ENCODE measurements at regions not wholly inside any gene's neighbourhood (a gene's known extent, or its start where the extent isn't known, plus 50 kb on each side); places are given as distances from the start of the nearest gene placed in this dataset.

DNA sequence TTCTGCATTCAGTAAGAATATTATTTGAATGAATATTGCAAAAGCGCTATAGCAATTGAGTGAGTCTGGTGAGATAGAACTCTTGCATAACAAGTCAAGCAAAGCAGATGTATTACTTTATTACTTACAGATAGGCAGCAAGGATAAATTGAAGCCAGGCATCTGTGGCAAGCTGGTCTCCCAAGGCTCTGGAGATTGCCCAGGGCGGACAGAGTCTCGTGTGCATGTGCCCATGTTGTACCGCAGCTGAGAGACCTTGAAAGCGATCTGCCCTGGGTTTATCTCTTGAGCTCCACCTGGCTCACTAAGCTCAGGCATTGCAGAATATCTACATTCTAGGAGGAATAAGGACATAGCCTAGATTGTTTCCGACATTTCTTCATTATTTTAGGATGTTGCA lies 591.6 kb downstream of the ISL1 start:
- Histone ChIP-seq H3K36me3 (ENCODE audit: low read depth) (no peaks in the 10 kb centered on the region), H3K27ac (no peak overlapping the region), H3K27me3 (ENCODE audit: insufficient read depth, low read depth) (no peaks in the 10 kb centered on the region), H2AFZ (no peak overlapping the region), H4K20me1 (ENCODE audit: insufficient read depth) (no peaks in the 10 kb centered on the region), H3K9me3 (ENCODE audit: insufficient read depth, low read depth) (no peaks in the 10 kb centered on the region), H3K79me2 (ENCODE audit: low read depth) (no peaks in the 10 kb centered on the region), H3K4me3 (no peak overlapping the region), H3K4me2 (no peak overlapping the region), H3K4me1 (replicated peaks; ENCODE audit: insufficient read depth) (no peaks in the 10 kb centered on the region), H3K9me2 (ENCODE audit: insufficient read depth) (no peaks in the 10 kb centered on the region; the same call in 1 of the 2 replicates), H3F3A (ENCODE audit: insufficient read depth, low read depth) (no peaks in the 10 kb centered on the region)
- no TSS peak for BruUV-seq (replicated peaks)
- intact Hi-C loops (cut with micrococcal nuclease; ENCODE audit: unreplicated experiment): no loop called here
- TF ChIP-seq, protein P1, sequence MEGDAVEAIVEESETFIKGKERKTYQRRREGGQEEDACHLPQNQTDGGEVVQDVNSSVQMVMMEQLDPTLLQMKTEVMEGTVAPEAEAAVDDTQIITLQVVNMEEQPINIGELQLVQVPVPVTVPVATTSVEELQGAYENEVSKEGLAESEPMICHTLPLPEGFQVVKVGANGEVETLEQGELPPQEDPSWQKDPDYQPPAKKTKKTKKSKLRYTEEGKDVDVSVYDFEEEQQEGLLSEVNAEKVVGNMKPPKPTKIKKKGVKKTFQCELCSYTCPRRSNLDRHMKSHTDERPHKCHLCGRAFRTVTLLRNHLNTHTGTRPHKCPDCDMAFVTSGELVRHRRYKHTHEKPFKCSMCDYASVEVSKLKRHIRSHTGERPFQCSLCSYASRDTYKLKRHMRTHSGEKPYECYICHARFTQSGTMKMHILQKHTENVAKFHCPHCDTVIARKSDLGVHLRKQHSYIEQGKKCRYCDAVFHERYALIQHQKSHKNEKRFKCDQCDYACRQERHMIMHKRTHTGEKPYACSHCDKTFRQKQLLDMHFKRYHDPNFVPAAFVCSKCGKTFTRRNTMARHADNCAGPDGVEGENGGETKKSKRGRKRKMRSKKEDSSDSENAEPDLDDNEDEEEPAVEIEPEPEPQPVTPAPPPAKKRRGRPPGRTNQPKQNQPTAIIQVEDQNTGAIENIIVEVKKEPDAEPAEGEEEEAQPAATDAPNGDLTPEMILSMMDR (conservative IDR thresholded peaks at IDR 0.05): no peak
- TF ChIP-seq EZH2 (IDR thresholded peaks at IDR 0.05; ENCODE audit: low read depth): no peak
- DNase-seq: no peak
- CTCF ChIA-PET: no interaction called here
- POLR2A ChIA-PET (ENCODE audit: unreplicated experiment): no interaction called here

DNA sequence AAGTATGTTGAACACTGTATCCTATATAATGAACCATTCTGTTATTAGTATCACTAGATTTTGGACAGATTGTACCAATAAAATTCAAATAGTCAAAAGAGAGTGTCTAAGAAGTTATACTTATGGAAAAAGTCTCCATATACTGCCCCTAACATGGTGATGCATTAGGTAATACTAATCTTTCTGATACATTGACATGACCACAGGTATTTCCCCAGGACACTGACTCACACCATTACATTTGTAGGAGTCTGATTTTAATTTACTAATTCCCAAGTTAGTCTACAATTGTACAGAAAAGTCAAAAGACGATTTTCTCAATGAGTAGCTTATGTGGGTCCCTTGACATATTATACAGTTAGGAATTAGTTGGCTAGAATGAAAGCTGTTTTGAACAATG lies 593.8 kb downstream of the ISL1 start:
- Histone ChIP-seq H4K20me1 (ENCODE audit: insufficient read depth) (no peaks in the 10 kb centered on the region), H3K9me2 (ENCODE audit: insufficient read depth) (no peaks in the 10 kb centered on the region), H3K4me2 (no peak overlapping the region), H3K27me3 (ENCODE audit: insufficient read depth, low read depth) (no peaks in the 10 kb centered on the region), H3K4me3 (no peak overlapping the region), H3K27ac (no peak overlapping the region), H3F3A (ENCODE audit: insufficient read depth, low read depth) (no peaks in the 10 kb centered on the region), H3K79me2 (ENCODE audit: low read depth) (no peaks in the 10 kb centered on the region), H3K9me3 (ENCODE audit: insufficient read depth, low read depth) (no peaks in the 10 kb centered on the region), H3K36me3 (ENCODE audit: low read depth) (no peaks in the 10 kb centered on the region), H2AFZ (no peak overlapping the region), H3K4me1 (replicated peaks; ENCODE audit: insufficient read depth) (no peaks in the 10 kb centered on the region)
- BruUV-seq (replicated peaks): no TSS peak
- CTCF ChIA-PET: no interaction called here
- DNase-seq: no peak
- intact Hi-C loops (cut with micrococcal nuclease; ENCODE audit: unreplicated experiment): no loop called here
- POLR2A ChIA-PET (ENCODE audit: unreplicated experiment): no interaction called here
- TF ChIP-seq, protein P1 (conservative IDR thresholded peaks at IDR 0.05): no peak
- no peak for TF ChIP-seq EZH2 (IDR thresholded peaks at IDR 0.05; ENCODE audit: low read depth)

DNA sequence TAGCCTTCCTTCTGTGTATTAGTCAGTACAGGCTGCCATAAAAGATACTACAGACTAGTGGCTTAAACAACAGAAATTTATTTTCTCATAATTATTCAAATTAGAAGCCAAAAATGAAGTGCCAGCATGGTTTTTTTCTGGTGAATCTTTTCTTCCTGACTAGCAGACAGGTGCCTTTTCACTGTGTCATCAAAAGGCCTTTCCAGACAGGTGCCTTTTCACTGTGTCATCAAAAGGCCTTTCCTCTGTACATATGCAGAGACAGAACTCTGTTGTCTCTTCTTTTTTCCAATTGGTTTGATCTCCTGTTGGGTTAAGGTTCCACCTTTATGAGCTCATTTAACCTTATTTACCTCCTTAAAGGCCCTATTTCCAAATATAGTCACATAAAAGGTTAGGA lies 599.9 kb downstream of the ISL1 start:
- Histone ChIP-seq H3K4me3 (no peak overlapping the region), H3K9me2 (ENCODE audit: insufficient read depth) (no peaks in the 10 kb centered on the region), H3K79me2 (ENCODE audit: low read depth) (no peaks in the 10 kb centered on the region), H3K4me2 (no peak overlapping the region), H3K9me3 (ENCODE audit: insufficient read depth, low read depth) (no peaks in the 10 kb centered on the region), H3K27me3 (ENCODE audit: insufficient read depth, low read depth) (no peaks in the 10 kb centered on the region), H3K36me3 (ENCODE audit: low read depth) (no peaks in the 10 kb centered on the region), H4K20me1 (ENCODE audit: insufficient read depth) (no peaks in the 10 kb centered on the region), H3K4me1 (replicated peaks; ENCODE audit: insufficient read depth) (no peaks in the 10 kb centered on the region), H2AFZ (no peak overlapping the region), H3F3A (ENCODE audit: insufficient read depth, low read depth) (no peaks in the 10 kb centered on the region), H3K27ac (no peak overlapping the region)
- TF ChIP-seq, protein P1 (conservative IDR thresholded peaks at IDR 0.05): no peak
- no peak for TF ChIP-seq EZH2 (IDR thresholded peaks at IDR 0.05; ENCODE audit: low read depth)
- ChIA-PET CTCF (no interaction called here), POLR2A (ENCODE audit: unreplicated experiment) (no interaction called here)
- intact Hi-C loops (cut with micrococcal nuclease; ENCODE audit: unreplicated experiment): no loop called here
- no TSS peak for BruUV-seq (replicated peaks)
- DNase-seq: no peak

All from PC-9 (cell line).